NAMALWA (cell line): ENCODE measurements at regions not wholly inside any gene's neighbourhood (a gene's known extent, or its start where the extent isn't known, plus 50 kb on each side); places are given as distances from the start of the nearest gene placed in this dataset.

Source experiments
- DNase-seq: peaks from one replicate; pipeline ENCODE4 v3.0.0-alpha.2; 2015; ENCODE audit warnings: low spot score

- no peak for DNase-seq
Measured at GRCh38 chr4:164408831-164409230, 345.1 kb upstream of the SMIM31 start.

GRCh38 chr4:164410401-164410800 lies 343.5 kb upstream of the SMIM31 start:
- DNase-seq: no peak

- no peak for DNase-seq
Measured at GRCh38 chr4:164412246-164412645, 341.7 kb upstream of the SMIM31 start.

DNA sequence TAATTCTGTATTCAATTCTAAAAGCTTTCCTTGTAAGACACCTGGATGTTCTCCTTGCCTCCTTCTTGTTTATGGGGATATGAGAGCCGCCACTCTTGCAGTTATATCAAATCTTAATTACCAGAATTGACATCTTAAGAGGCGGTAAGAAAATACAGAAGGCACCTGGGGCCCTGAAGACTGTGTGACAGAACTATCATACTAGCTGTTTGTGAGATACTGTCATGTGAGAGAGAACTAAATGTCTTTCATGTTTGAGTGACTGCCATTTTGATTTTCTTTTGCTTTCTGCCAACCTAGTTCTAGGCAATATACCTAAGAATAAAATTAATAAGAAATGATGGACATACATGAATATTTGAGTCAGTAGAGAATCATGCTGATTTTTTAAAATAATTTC lies 340.2 kb upstream of the SMIM31 start:
- DNase-seq: no peak

DNA sequence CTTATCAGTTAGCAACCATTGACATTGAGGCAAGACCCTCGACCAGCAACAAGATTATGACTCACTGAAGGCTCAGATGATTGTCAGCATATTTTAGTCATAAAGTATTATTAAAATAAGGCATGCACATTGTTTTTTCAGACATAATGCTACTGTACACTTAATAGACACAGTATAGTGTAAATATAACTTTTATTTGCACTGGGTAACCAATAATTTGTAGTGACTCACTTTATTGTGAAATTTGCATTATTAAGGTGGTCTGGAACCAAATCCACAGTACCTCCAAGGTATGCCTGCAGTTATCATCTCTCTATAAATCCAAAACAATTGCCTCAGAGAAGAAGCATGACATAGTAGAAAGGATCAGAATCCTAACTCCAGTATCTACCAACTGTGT lies 330.1 kb upstream of the SMIM31 start:
- DNase-seq: no peak

GRCh38 chr4:164424846-164425245 lies 329.1 kb upstream of the SMIM31 start:
- no peak for DNase-seq

- DNase-seq: no peak
Measured at GRCh38 chr4:164428561-164428960, 325.4 kb upstream of the SMIM31 start.

DNA sequence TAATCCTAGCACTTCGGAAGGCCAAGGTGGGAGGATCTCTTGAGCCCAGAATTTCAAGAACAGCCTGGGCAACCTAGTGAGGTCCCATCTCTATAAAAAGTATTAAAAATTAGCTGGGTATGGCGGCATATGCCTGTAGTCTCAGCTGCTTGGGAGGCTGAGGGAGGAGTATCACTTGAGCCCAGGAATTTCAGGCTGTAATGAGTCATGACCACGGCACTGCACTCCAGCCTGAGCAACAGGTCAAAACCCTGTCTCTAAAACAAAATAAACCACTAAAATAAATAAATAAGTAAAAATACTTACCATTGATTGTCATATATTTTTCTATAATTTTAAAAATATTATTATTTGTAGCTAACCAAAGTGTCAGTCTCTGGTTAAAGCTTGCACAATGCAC lies 315.6 kb upstream of the SMIM31 start:
- DNase-seq: no peak

GRCh38 chr4:164439037-164439436 lies 314.9 kb upstream of the SMIM31 start:
- DNase-seq: no peak

- no peak for DNase-seq
Measured at GRCh38 chr4:164440199-164440598, 313.7 kb upstream of the SMIM31 start.

DNA sequence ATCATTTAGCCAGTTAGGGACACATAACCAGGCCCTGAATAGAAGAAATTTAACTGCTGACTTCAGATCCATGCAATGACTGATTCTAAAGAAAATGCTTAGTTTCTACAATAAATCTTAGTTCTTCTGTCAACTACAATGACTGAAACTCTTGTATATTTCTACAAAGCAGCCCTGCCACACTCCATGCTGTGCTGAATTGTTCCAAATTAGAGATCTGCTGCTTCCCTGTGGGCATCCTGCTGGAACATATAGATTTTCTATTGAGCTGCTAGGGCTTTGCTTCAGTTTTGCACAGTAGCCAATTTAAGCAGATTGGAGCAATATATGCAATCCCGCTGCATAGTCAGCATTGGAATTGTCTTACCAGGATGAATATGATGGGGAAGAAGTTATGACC lies 312.8 kb upstream of the SMIM31 start:
- no peak for DNase-seq

- no peak for DNase-seq
Measured at GRCh38 chr4:164442180-164442579, 311.8 kb upstream of the SMIM31 start.

DNA sequence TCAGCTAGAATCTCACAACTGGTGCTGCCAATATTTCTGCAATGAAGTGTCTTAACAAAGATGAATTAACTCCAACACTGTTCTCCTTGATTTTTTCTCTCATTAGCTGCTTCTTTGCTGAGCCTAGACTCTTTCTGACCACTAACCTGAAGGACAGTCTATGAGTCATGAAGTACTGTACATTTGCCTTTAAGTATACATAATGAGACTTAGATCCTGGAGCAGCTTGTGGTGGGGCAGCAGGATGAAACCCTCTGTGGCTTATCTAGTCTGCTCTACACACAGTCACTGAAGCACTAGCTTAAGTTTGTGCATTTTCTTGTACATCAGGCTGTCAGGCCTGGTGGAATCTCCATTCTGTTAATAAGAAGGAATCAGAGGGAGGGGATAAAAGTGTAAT lies 307.4 kb upstream of the SMIM31 start:
- DNase-seq: no peak

GRCh38 chr4:164461901-164462300 lies 292.0 kb upstream of the SMIM31 start:
- no peak for DNase-seq

GRCh38 chr4:164462471-164462870 lies 291.5 kb upstream of the SMIM31 start:
- DNase-seq: no peak

DNA sequence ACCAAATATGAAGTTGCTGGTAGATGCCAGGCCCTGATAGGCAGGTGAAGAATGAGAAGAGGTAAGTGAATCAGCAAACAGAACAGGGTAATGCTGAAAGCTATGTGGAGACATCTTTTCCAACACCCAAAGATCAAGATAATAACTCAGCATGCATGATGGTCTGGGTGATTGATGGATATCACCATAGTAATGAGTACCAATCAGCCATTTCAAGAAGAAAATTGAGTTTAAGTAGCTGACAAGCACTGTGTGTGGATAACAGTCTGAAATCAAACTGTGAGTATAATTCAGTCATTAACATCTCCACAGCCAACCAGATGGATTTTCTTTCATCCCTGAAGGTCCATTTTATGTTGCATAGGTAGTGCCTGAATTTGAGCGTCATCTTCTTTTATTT lies 289.6 kb upstream of the SMIM31 start:
- DNase-seq: no peak

- no peak for DNase-seq
Measured at GRCh38 chr4:164467493-164467892, 286.4 kb upstream of the SMIM31 start.

GRCh38 chr4:164481306-164482091 lies 272.4 kb upstream of the SMIM31 start:
- no peak for DNase-seq

DNA sequence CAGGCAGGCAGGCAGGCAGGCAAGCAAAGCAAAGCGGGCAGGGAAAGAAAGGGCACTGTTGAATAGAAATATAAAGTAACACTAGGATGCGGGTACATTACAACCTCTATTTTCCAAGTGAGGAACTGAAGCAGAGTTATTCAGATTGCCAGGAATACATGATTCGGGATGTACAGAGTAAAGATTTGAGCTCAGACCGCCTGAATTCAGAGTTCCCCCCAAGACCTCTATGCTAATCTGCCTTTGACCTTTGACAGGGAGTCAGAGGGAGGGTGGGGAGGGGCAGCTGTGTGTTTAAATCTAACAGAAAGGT lies 271.9 kb upstream of the SMIM31 start:
- DNase-seq: no peak

- no peak for DNase-seq
Measured at GRCh38 chr4:164482758-164483157, 271.2 kb upstream of the SMIM31 start.

GRCh38 chr4:164483711-164484110 lies 270.2 kb upstream of the SMIM31 start:
- DNase-seq: no peak

- no peak for DNase-seq
Measured at GRCh38 chr4:164484551-164484950, 269.4 kb upstream of the SMIM31 start.

DNA sequence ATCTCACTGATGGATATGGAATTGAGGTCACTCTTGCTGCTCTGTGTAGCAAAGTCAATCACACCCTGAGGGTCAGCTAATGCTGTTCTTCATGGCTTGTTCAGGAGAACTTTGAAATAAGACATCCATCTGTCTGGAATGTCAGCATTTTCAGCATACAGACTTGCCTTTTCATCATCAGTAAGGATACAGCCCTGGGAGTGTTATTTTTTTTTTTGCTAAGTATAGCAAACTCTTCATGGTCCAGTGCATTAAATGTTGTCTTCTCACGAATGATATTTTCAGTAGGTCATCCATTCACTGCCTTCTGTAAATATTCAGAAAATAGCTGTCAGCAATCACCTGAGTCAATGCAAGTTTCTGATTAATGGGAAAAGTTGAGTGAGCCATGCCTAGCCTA lies 268.8 kb upstream of the SMIM31 start:
- no peak for DNase-seq

DNA sequence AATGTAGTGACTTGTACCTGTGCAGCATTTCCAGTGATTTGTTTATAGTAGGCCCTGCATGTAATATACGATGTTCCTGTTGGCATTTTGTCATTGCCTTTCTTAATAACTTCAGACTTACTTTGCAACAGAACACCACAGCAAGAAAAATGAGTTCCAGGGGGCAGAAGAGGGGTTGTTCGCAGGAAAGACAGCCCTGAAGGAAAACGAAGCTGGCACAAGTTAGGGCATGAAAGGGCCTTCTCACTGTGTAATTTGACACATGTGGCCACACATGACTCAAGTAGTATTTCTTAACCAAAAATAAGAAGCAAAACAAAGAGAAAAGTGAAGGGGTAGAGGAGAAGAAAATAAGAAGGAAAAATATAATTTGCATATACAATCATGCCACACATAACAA lies 265.8 kb upstream of the SMIM31 start:
- DNase-seq: no peak

- DNase-seq: no peak
Measured at GRCh38 chr4:164501074-164501473, 252.9 kb upstream of the SMIM31 start.
